ENCODE measurements at regions not wholly inside any gene's neighbourhood (a gene's known extent, or its start where the extent isn't known, plus 50 kb on each side); places are given as distances from the start of the nearest gene placed in this dataset.

- no peak for DNase-seq
Measured at GRCh38 chr13:73417012-73417615, 358.3 kb downstream of the KLF5 start.

DNA sequence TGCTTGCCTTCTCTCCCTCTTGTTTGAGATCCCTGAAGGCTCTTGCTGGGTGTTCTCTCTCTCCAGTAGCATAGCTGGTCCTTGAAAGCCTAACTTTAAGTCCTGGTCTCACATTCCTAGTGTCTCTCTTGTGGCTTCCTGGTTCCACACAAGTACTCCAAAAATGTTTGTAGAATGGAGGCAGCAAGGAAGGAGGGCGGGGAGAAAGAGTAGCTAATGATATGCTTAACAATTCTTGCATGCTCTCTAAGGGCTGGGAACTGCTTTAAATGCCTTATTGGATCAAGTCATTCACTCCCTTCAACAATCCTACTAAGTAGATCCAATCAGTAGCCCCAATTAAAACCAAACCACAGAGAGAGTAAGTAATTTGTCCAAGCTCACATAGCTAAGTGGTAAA is 357.3 kb downstream of the KLF5 start:
- no peak for DNase-seq

- no peak for DNase-seq
Measured at GRCh38 chr13:73413656-73414055, 354.9 kb downstream of the KLF5 start.

DNA sequence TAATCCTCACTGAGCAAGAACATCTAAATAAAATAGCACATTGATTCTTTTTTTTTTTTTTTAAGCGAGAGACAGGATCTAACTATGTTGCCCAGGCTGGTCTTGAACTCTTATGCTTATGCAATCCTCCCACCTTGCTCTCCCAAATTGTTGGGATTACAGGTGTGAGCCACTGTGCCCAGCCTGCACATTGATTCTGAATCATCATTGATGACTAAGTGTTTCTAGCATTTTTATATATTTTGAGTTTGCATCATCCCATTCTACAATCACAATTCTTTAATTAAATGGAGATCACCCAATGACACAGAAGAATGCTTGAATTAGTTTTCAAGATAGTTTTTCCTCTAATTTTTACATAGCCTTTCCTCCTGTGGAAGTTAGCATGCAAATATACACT is 354.1 kb downstream of the KLF5 start:
- DNase-seq, result no peak

DNA sequence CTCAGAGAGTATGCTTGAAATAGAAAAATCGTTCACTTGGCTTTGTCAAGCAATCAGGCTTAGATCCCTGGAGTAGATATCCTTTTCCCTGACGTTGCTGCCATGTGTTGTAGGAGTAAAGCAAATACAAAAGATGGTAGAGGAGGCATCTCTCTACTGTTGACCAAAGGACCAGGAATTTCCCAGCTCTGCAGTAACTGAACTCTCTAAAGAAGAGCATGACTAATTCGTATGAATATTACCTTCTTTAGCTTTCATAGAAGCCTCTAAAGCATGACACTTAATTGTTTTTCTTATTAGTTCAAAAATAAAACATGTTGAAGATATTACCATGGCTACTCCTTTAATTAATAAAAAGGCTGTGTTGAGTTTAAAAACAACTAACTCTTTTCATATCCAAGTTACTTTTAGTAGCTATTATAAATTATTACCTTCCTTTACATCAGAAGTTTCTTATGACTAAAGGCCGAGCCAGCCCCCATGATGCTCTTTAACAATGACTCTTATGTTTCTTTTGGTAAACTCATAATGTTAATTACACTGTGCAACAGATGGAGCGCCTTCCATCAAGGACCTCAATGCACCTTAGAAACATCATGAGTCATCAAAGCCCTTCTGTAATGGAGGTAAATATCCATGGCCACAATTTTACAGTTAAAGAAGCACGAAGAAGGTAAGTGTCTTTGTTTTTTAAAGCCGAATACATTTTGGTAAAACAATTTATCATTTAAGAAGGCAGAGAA is 352.4 kb downstream of the KLF5 start:
- DNase-seq, result no peak

GRCh38 chr13:73406454-73406853 is 347.6 kb downstream of the KLF5 start:
- DNase-seq, result no peak

DNA sequence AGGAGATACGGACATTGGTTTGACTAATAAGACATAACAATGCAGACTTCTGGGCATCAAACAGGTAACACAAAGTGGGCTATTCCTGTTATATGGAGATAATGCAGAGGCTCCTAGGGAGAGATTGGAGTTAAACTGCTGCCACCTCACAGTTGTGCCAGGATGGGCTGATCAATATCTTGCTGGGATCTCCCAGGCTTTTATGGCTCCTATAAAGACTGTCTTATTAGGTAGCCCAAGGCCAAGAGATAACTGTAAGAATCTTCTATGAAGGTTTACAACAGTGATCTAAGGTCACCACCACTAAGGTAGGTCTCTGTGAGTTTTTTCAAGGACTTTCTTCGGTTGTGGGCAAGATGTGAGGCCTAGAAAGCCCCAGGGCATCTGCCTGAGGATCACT is 345.8 kb downstream of the KLF5 start:
- no peak for DNase-seq

DNA sequence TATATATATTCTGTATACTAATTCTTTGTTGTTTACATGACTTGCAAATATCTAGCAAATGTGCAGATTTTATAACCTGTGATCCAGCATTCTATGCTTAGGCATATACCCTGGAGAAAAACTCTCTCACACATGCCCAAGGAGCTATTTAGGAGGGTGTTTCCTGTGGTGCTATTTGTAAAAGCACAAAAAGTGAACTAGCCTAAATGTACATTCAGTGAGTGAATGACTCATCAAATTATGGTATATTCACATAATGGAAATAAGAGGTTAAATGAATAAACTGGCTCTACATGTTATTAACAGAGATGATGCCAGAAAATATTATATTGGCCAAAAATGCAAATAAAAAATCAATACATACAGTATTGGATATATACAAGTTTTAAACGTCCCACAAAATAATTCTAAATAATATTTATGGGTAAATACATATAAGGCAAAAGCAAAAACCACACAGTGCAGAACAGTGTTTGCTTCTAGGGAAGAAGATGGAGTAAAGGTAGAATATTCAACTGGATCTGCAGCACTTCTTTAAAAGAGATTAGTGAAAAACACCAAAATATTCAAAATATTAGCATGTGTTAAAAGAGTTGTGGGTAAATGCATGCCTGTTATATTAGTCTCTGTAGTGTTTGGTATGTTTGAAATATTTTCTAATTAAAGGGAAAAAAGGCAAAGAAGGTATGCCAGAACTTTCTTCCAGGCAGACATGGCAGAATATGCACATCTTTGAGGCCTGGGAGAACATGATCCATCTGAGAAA is 344.7 kb downstream of the KLF5 start:
- no peak for DNase-seq

- no peak for DNase-seq
Measured at GRCh38 chr13:73401769-73402168, 343.0 kb downstream of the KLF5 start.

DNA sequence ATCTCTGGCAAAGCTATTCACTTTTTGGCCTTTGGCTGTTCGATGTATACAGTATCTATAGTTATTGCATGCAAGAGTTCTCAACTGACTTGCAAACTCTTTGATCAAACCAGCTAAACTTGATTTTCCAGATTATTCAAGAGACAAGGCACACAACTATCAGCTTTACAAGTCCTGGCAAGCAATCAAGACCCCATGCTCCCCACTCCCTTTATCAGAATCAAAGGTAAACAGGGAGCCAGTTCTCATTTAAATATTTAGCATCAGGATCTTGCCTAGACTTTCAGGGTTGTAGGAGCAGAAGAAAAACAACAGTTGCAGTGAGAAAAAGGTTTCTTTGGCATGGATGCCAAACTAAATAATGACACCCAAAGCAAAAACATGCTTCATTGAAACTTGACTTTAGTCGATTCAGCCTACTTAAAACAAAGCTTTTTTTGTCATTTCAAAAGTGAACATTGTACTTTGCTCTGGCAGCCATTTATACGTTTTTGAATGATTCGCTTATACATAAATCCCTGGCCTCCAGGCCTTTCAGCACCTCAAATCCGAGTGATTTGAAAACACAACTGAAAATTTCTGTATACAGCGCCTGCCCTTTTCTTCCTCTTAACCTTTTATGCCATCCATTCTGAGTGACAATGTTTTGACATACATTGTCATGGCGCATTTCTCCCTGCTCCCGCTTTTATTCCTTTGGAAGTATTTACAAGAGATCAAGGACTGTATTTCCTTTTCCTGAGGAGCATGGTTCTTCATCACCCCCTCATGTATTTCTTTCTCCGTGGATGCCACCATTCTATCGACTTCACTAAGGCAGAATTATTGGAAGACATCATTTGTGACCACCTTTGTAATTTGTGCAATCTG is 340.8 kb downstream of the KLF5 start:
- no peak for DNase-seq

- DNase-seq, result no peak
Measured at GRCh38 chr13:73397496-73398305, 338.9 kb downstream of the KLF5 start.

GRCh38 chr13:73394066-73394465 is 335.3 kb downstream of the KLF5 start:
- no peak for DNase-seq

DNA sequence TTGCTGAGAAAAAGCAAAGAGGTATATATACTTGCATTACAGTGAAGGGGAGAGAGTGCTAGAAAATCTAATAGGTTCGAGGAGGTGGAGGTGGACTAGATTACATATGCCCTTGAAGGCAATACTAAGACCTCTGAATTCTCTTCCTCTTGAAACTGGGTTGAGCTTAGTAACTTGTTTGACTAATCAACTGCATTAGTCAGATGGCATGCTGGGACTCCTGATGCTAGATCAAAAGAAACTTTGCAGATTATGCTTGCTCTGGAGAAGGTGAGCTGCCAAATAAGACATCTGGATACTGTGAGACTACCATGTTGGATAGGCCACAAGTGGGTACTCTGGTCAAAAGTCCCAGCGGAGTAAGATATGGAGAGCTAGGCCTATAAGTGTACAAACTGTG is 331.3 kb downstream of the KLF5 start:
- DNase-seq, result no peak

- no peak for DNase-seq
Measured at GRCh38 chr13:73388586-73388985, 329.8 kb downstream of the KLF5 start.

DNA sequence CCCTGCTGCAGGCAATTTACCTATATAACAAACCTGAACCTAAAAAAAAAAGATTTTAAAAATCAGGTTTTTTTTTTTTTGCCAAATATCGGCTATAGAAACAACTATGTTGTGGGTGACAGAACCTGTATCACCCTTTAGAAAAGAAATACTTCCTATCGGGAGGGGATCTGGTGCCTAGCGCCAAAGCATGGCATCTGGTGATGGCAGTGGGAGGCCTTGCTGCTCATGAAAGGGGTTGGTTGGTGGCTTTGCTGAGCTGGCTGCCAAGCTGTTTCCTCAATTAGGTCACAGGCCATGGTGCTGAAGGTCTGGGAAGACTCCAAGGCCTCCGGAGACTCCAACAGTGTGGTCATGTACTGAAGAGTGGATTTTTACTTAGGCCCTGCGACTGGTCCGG is 328.5 kb downstream of the KLF5 start:
- no peak for DNase-seq

- DNase-seq, result no peak
Measured at GRCh38 chr13:73385848-73386247, 327.0 kb downstream of the KLF5 start.

- DNase-seq, result no peak
Measured at GRCh38 chr13:73372666-73373627, 314.1 kb downstream of the KLF5 start.

DNA sequence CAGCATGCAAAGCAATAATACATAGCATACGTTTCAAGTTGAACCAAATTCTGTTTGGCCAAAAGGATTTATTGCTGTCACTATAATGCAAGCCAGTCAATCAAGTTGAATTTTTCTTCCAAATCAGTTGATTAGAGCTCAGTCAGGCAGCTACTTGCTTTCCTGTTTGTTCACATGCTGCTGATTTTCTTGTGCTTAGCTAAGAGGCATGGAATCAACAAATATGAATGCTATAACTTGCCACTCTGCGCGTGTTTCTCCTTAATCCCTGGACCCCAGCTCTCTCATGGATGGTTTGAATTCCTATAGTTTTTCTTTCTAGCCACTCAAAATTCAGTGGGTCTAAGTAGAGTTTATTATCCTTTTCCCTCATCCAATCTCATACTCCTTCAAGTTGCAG is 311.3 kb downstream of the KLF5 start:
- DNase-seq, result no peak

DNA sequence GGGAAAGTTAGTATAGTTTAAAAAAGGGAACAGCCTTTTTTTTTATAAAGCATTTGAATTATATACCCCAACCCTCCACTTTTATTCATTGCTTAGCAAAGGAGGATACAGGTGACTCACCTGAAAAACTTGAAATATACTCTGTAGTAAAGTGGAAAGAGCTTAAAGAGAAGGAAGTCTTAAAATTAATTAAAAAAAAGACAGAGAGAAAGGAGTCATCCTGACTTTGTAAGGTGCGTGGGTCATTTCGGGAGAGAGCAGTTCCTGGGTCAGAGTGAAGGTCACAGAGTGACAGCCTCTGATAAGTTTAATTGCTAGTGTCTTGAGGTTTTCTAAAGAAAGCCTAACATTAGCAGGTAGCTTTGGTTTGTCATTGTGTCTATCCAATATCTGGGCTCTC is 310.3 kb downstream of the KLF5 start:
- DNase-seq, result no peak

- no peak for DNase-seq
Measured at GRCh38 chr13:73368608-73369007, 309.8 kb downstream of the KLF5 start.

DNA sequence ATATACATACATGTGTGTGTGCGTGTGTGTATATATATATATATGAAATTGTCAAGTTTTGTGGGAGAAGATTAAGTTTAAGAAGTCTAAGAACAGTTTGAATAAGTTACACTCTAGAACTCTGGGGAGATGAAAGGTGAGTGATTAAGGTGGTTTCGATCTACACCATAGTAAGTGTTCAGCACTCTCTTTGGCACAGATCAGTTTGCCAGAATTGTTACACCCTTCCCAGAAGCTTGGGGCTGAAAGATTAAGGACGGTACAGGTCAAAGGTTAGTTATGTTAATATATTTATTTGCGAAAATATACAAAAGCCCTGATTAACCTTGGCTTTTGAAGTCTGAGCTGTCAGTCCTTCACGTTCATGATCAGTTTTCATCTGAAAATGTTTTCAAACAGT is 309.1 kb downstream of the KLF5 start:
- no peak for DNase-seq

All from activated naive CD4-positive, alpha-beta T cell treated with Interleukin-2 at 50 U/mL for 16 hours (primary cell).